Spleen (tissue), 7 donors: ENCODE measurements at regions not wholly inside any gene's neighbourhood (a gene's known extent, or its start where the extent isn't known, plus 50 kb on each side); places are given as distances from the start of the nearest gene placed in this dataset.

Experiments
- POLR2A ChIP-seq, 3 donors: fragments of 450-650 bp; IDR thresholded peaks; one replicate each; pipeline ENCODE4 v1.5.1; 2017; ENCODE audit warnings: antibody characterized with exemption in 3 of 3, mild to moderate bottlenecking in 1 of 3
- POLR2AphosphoS5 ChIP-seq, 3 donors: sonication (generic); formaldehyde crosslinking; IDR thresholded peaks; one replicate each; pipeline ENCODE4 v1.5.1; 2017; ENCODE audit warnings: antibody characterized with exemption in 3 of 3
- TF ChIP-seq, protein P1 (sequence below), 11 experiments: fragments of 200-600 bp in 7 of 11; fragments of 450-650 bp in 4 of 11; sonication (generic) in 4 of 11; IDR thresholded peaks in 8 of 11; conservative IDR thresholded peaks in 3 of 11; 1 replicate in 7 of 11; 2 replicates in 4 of 11; pipeline versions ENCODE4 v1.4.0 to v1.8.0; 2016 to 2021; ENCODE audit warnings: antibody characterized with exemption in 11 of 11, inconsistent platforms in 4 of 11, mild to moderate bottlenecking in 1 of 11
- donor health status: DM: no; HTN: no; CAD: no; lungs with moderate emphysema.
- donor health status: DM: no; HTN: no; CAD: no.
- donor health status: DM: no; HTN: no; CAD: no.

DNA sequence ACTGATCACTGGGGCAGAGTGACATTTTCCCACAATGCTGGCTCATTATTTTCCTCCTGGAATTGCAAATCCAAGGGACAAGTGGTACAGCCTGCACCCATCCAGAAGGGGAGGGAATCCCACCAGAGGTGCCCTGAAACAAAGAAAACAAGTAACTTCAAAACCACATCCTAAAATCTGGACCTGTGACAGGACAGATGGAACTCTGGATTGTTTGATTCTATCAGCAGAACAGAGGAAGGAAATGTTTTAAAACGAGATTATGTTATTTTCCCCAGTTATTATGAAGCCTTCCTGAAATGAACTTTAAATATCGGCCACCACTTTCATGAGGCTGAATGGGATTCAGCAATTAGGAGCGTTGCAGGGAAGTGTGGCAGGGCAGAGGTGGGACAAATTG lies 62.2 kb upstream of the ECHDC3 start:
- no peak for TF ChIP-seq POLR2AphosphoS5 (IDR thresholded peaks at IDR 0.05)
- TF ChIP-seq, protein P1, sequence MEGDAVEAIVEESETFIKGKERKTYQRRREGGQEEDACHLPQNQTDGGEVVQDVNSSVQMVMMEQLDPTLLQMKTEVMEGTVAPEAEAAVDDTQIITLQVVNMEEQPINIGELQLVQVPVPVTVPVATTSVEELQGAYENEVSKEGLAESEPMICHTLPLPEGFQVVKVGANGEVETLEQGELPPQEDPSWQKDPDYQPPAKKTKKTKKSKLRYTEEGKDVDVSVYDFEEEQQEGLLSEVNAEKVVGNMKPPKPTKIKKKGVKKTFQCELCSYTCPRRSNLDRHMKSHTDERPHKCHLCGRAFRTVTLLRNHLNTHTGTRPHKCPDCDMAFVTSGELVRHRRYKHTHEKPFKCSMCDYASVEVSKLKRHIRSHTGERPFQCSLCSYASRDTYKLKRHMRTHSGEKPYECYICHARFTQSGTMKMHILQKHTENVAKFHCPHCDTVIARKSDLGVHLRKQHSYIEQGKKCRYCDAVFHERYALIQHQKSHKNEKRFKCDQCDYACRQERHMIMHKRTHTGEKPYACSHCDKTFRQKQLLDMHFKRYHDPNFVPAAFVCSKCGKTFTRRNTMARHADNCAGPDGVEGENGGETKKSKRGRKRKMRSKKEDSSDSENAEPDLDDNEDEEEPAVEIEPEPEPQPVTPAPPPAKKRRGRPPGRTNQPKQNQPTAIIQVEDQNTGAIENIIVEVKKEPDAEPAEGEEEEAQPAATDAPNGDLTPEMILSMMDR (IDR thresholded peaks at IDR 0.05 in 8 of 11, conservative IDR thresholded peaks at IDR 0.05 in 3 of 11): no peak
- no peak for TF ChIP-seq POLR2A (IDR thresholded peaks at IDR 0.05)
